GM12878 (cell line): ENCODE measurements at regions not wholly inside any gene's neighbourhood (a gene's known extent, or its start where the extent isn't known, plus 50 kb on each side); places are given as distances from the start of the nearest gene placed in this dataset.

Experiments
- ATAC-seq: fragments of 200-7000 bp; cut with Tn5 transposase; 3 replicates; pipeline ENCODE4 v1.9.1; 2020; ENCODE audit warnings: mild to moderate bottlenecking, moderate library complexity
- BruUV-seq: library from RNA; stranded (reverse); fragments of 400-500 nt; replicated peaks from 2 replicates; lab custom pipeline; 2021; lab: Mats Ljungman, UMichigan
- CTCF ChIA-PET: fragments of 300-600 bp; sonication (Branson Sonifier 250); formaldehyde crosslinking; extraction: SDS; loops from one replicate; lab custom pipeline; 2021; ENCODE audit warnings: inconsistent platforms; lab: Yijun Ruan, JAX
- POLR2A ChIA-PET: fragments of 350-600 bp; formaldehyde crosslinking; extraction: SDS; loops from one replicate; lab custom pipeline; 2021; ENCODE audit warnings: inconsistent platforms; lab: Charles Lee
- RAD21 ChIA-PET: fragments of 300-600 bp; sonication (Branson Sonifier 250); formaldehyde crosslinking; loops from one replicate; lab custom pipeline; 2023; ENCODE audit warnings: antibody characterized with exemption; ENCODE audit not compliant: unreplicated experiment; lab: Charles Lee
- SMC1A ChIA-PET: fragments of 300-600 bp; sonication (Branson Sonifier 250); formaldehyde crosslinking; loops from one replicate; lab custom pipeline; 2023; ENCODE audit not compliant: unreplicated experiment, uncharacterized antibody; lab: Charles Lee
- DNase-seq: peaks from one replicate; pipeline ENCODE4 v3.0.0-alpha.2; 2011; ENCODE audit warnings: low read depth, low spot score
- FAIRE-seq: peaks from 3 replicates; lab custom pipeline; 2011; peaks lifted over from hg19 to GRCh38; lab: Jason Lieb, UNC
- H2AFZ ChIP-seq: 2 replicates; pipeline ENCODE4 v1.6.0; 2011; ENCODE audit warnings: low read depth, low read length, control low read depth; ENCODE audit not compliant: control insufficient read depth
- H3K27ac ChIP-seq: 2 replicates; pipeline ENCODE4 v1.5.1; 2011; ENCODE audit warnings: control low read depth; ENCODE audit not compliant: control insufficient read depth, insufficient read depth
- H3K27me3 ChIP-seq, 2 experiments: replicated peaks in 1 of 2; 2 replicates each; pipeline versions ENCODE4 v1.6.0 to v1.6.1; 2011; ENCODE audit warnings: low read length in 1 of 2; ENCODE audit not compliant: control insufficient read depth in 2 of 2, insufficient read depth in 2 of 2
- H3K36me3 ChIP-seq, 2 experiments: 2 replicates each; pipeline ENCODE4 v1.5.1; 2011; ENCODE audit warnings: low read length in 1 of 2; ENCODE audit not compliant: control insufficient read depth in 2 of 2, insufficient read depth in 2 of 2
- H3K4me1 ChIP-seq: 2 replicates; pipeline ENCODE4 v1.6.1; 2011; ENCODE audit warnings: mild to moderate bottlenecking, low read length, moderate library complexity, mixed read lengths; ENCODE audit not compliant: control insufficient read depth, insufficient read depth
- H3K4me2 ChIP-seq: 2 replicates; pipeline ENCODE4 v1.6.0; 2011; ENCODE audit warnings: control low read depth; ENCODE audit not compliant: control insufficient read depth, insufficient read depth
- H3K4me3 ChIP-seq: fragments of 200-600 bp; sonication (generic); 2 replicates; pipeline ENCODE4 v1.5.1; 2016
- H3K79me2 ChIP-seq: 2 replicates; pipeline ENCODE4 v1.6.0; 2011; ENCODE audit warnings: low read length; ENCODE audit not compliant: control insufficient read depth, insufficient read depth
- H3K9ac ChIP-seq: 2 replicates; pipeline ENCODE4 v1.8.0; 2011; ENCODE audit warnings: low read length, control low read depth, mixed read lengths; ENCODE audit not compliant: control insufficient read depth, insufficient read depth
- H3K9me3 ChIP-seq: replicated peaks from 3 replicates; pipeline ENCODE4 v1.5.1; 2011; ENCODE audit warnings: mild to moderate bottlenecking, low read length; ENCODE audit not compliant: control insufficient read depth, insufficient read depth
- H4K20me1 ChIP-seq: 2 replicates; pipeline ENCODE4 v1.6.0; 2011; ENCODE audit not compliant: control insufficient read depth, insufficient read depth
- BHLHE40 ChIP-seq, 2 experiments: fragments of 450-650 bp in 1 of 2; IDR thresholded peaks; 2 replicates each; pipeline ENCODE4 v1.6.1; 2011 to 2017; ENCODE audit warnings: low read depth in 2 of 2, borderline replicate concordance in 1 of 2, improper control_type of control experiment in 1 of 2, low read length in 1 of 2, mild to moderate bottlenecking in 1 of 2
- BMI1 ChIP-seq: fragments of 450-650 bp; IDR thresholded peaks from 2 replicates; pipeline ENCODE4 v1.6.1; 2016; ENCODE audit warnings: mild to moderate bottlenecking, moderate library complexity, borderline replicate concordance
- FOXK2 ChIP-seq: fragments of 450-650 bp; IDR thresholded peaks from 2 replicates; pipeline ENCODE4 v1.6.1; 2017; ENCODE audit warnings: mild to moderate bottlenecking, moderate library complexity
- GATAD2B ChIP-seq: fragments of 450-650 bp; conservative IDR thresholded peaks from 2 replicates; pipeline ENCODE4 v1.6.1; 2017; ENCODE audit warnings: low read depth, mild to moderate bottlenecking, moderate library complexity
- JUNB ChIP-seq: IDR thresholded peaks from 2 replicates; pipeline ENCODE4 v1.6.1; 2016; ENCODE audit warnings: antibody characterized with exemption, mild to moderate bottlenecking
- MTA2 ChIP-seq: fragments of 450-650 bp; IDR thresholded peaks from 2 replicates; pipeline ENCODE4 v1.6.1; 2016; ENCODE audit warnings: low read depth, mild to moderate bottlenecking, moderate library complexity
- POLR2AphosphoS2 ChIP-seq: IDR thresholded peaks from 2 replicates; pipeline ENCODE4 v1.6.1; 2011; ENCODE audit warnings: low read depth, mild to moderate bottlenecking, low read length, improper control_type of control experiment, moderate library complexity
- RAD51 ChIP-seq: fragments of 450-650 bp; IDR thresholded peaks from 2 replicates; pipeline ENCODE4 v1.6.1; 2016; ENCODE audit warnings: moderate library complexity, mild to moderate bottlenecking, inconsistent platforms
- RB1 ChIP-seq: fragments of 450-650 bp; formaldehyde crosslinking; IDR thresholded peaks from 2 replicates; pipeline ENCODE4 v1.6.1; 2017; ENCODE audit warnings: mild to moderate bottlenecking, borderline replicate concordance
- STAT1 ChIP-seq: fragments of 450-650 bp; conservative IDR thresholded peaks from 2 replicates; pipeline ENCODE4 v1.6.1; 2014; ENCODE audit warnings: antibody characterized with exemption, mild to moderate bottlenecking
- WGBS: methylation state at CpG from one replicate; pipeline ENCODE4 v1.1.6; 2016; ENCODE audit warnings: low lambda C conversion rate; ENCODE audit not compliant: insufficient replicate concordance, insufficient coverage; ENCODE audit errors: missing lambda C conversion rate; 5-methylcytosine and 5-hydroxymethylcytosine counted together
- in situ Hi-C: fragments of 300-500 bp; cut with MboI; formaldehyde crosslinking; loops from 9 replicates; pipeline ENCODE4 v1.14.3; 2018; ENCODE audit warnings: mixed read lengths
- intact Hi-C: fragments of 100-400 bp; cut with micrococcal nuclease; formaldehyde crosslinking; loops from one replicate; pipeline ENCODE4 v1.14.2; 2022; ENCODE audit not compliant: unreplicated experiment

DNA sequence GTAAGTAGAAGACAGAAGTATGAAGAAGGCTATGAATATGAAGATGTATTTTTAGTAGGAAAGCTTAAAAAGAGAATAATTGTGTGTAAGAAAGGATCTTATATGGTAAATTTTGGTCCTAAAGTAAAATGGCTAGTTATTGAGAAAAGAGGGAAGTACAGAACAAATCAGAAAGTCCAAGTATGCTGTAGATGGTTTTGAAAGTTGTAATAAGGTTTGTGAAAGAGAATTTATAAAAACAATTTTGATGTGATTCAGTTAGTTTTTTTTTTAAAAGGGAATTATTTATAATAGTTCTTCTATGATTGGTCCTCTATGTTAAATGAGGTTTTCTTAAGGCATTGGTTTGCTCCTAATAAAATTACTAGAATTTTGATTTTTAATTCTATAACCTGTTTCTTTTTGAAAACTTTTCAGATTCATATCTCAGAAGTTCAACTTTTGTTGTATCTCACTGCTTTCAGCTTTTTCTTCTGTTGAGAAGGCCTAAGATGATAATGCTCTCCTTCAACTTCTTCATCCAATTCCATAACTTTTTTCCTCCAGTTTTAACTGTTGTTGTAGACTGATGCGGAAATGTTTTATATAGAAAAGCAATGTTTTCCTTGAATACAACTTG is 322.7 kb downstream of the NOL4 start:
- no peaks in the 10 kb centered on the region for H4K20me1 ChIP-seq
- BruUV-seq: no TSS peak
- ChIA-PET POLR2A (no interaction called here), RAD21 (no interaction called here), CTCF (interaction anchor here (0.7 kb wide), 1 partner anchor 78 kb away, joined by 3 read pairs; no protein-coding TSS in a partner anchor), SMC1A (no interaction called here)
- H3K9ac ChIP-seq: no peak overlapping the region
- WGBS: 0% methylated on average over 1 of the region's 1 CpG
- no peak overlapping the region for H3K4me3 ChIP-seq
- H3K27me3 ChIP-seq: no peaks in the 10 kb centered on the region
- ATAC-seq (no peak), DNase-seq (no peak), FAIRE-seq (no peak)
- in situ Hi-C loops: no loop called here
- H3K9me3 ChIP-seq: no peaks in the 10 kb centered on the region
- H3K4me2 ChIP-seq: no peak overlapping the region
- no peak for TF ChIP-seq RAD51
- no peak for TF ChIP-seq JUNB
- TF ChIP-seq BHLHE40 (IDR thresholded peaks at IDR 0.05; ENCODE audit: borderline replicate concordance in 1 of 2, low read depth in 2 of 2, low read length in 1 of 2): no peak
- TF ChIP-seq MTA2: no peak
- no peak for TF ChIP-seq RB1
- no peak for TF ChIP-seq GATAD2B
- no peak for TF ChIP-seq FOXK2
- no peak for TF ChIP-seq BMI1
- no peak for TF ChIP-seq STAT1
- no peak for TF ChIP-seq POLR2AphosphoS2
- no peak overlapping the region for H2AFZ ChIP-seq
- H3K36me3 ChIP-seq: no peaks in the 10 kb centered on the region
- no peaks in the 10 kb centered on the region for H3K79me2 ChIP-seq
- intact Hi-C loops: no loop called here
- no peak overlapping the region for H3K27ac ChIP-seq
- H3K4me1 ChIP-seq: no peaks in the 10 kb centered on the region
